ENCODE measurements at regions not wholly inside any gene's neighbourhood (a gene's known extent, or its start where the extent isn't known, plus 50 kb on each side); places are given as distances from the start of the nearest gene placed in this dataset.

DNA sequence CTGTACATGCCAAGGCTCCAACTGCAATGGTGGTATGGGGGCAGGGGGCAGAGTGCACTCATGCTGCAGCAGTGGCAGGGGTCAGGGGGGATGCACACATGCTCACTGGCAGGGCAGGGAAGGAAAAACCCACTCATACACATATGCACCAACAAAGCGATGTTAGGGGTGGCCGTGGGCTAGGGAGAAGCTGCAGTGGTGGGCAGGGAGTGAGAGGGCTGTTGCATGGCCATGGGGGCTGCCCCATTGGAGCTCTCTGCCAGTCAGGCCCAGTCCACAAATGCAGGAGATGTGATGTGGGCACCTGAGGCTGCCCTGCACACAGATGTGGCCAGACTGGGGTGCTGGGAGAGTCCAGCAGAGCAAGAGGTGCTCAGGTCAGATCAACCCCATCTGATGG lies 238.1 kb upstream of the NXPH2 start:
- TF ChIP-seq CTCF (IDR thresholded peaks at IDR 0.05; ENCODE audit: borderline replicate concordance, extremely low read depth, low read length, poor library complexity, severe bottlenecking): no peak
- TF ChIP-seq EZH2 (IDR thresholded peaks at IDR 0.05; ENCODE audit: borderline replicate concordance, low read depth, low read length, severe bottlenecking): no peak

Data from DND-41 (cell line).